ENCODE measurements at regions not wholly inside any gene's neighbourhood (a gene's known extent, or its start where the extent isn't known, plus 50 kb on each side); places are given as distances from the start of the nearest gene placed in this dataset.

GRCh38 chr14:101359221-101360053 lies 201.9 kb upstream of the DIO3 start:
- ATAC-seq (no peak), DNase-seq (ENCODE audit: low spot score in 2 of 2) (peak in 1 of 2 donors; percentile 40)
- H3K27ac Mint-ChIP-seq = no peak overlapping the region
- no peaks in the 10 kb centered on the region for H3K36me3 Mint-ChIP-seq
- H3K9me3 Mint-ChIP-seq = no peaks in the 10 kb centered on the region
- no peak overlapping the region for H3K4me3 Mint-ChIP-seq
- H3K4me1 Mint-ChIP-seq = peaks cover 21% of the 10 kb centered on the region

- Mint-ChIP-seq H3K36me3 (no peaks in the 10 kb centered on the region), H3K4me1 (peaks cover 21% of the 10 kb centered on the region), H3K4me3 (no peak overlapping the region), H3K27ac (no peak overlapping the region), H3K9me3 (no peaks in the 10 kb centered on the region)
- ATAC-seq = no peak
- peak in 1 of 2 donors; percentile 34 for DNase-seq (ENCODE audit: low spot score in 2 of 2)
Measured at GRCh38 chr14:101360054-101360911, 201.0 kb upstream of the DIO3 start.

GRCh38 chr14:101361044-101361443 lies 200.3 kb upstream of the DIO3 start:
- H3K4me3 Mint-ChIP-seq = no peak overlapping the region
- peaks cover 21% of the 10 kb centered on the region for H3K4me1 Mint-ChIP-seq
- H3K9me3 Mint-ChIP-seq = no peaks in the 10 kb centered on the region
- no peaks in the 10 kb centered on the region for H3K36me3 Mint-ChIP-seq
- DNase-seq (ENCODE audit: low spot score in 2 of 2) (peak in 1 of 2 donors; percentile 22), ATAC-seq (no peak)
- no peak overlapping the region for H3K27ac Mint-ChIP-seq

- no peaks in the 10 kb centered on the region for H3K9me3 Mint-ChIP-seq
- peaks cover 21% of the 10 kb centered on the region for H3K4me1 Mint-ChIP-seq
- H3K4me3 Mint-ChIP-seq = no peak overlapping the region
- peak in 1 of 2 donors; percentile 15 for DNase-seq (ENCODE audit: low spot score in 2 of 2)
- no peak overlapping the region for H3K27ac Mint-ChIP-seq
- H3K36me3 Mint-ChIP-seq = no peaks in the 10 kb centered on the region
- no peak for ATAC-seq
Measured at GRCh38 chr14:101361451-101362433, 199.6 kb upstream of the DIO3 start.

- H3K4me3 Mint-ChIP-seq = no peak overlapping the region
- DNase-seq (ENCODE audit: low spot score in 2 of 2) (peak in 1 of 2 donors; percentile 34), ATAC-seq (no peak)
- no peaks in the 10 kb centered on the region for H3K36me3 Mint-ChIP-seq
- peaks cover 21% of the 10 kb centered on the region for H3K4me1 Mint-ChIP-seq
- no peak overlapping the region for H3K27ac Mint-ChIP-seq
- H3K9me3 Mint-ChIP-seq = no peaks in the 10 kb centered on the region
Measured at GRCh38 chr14:101362529-101363260, 198.6 kb upstream of the DIO3 start.

- ATAC-seq (no peak), DNase-seq (ENCODE audit: low spot score in 2 of 2) (no peak)
- Mint-ChIP-seq H3K4me3 (no peak overlapping the region), H3K4me1 (peaks cover 21% of the 10 kb centered on the region), H3K27ac (no peak overlapping the region), H3K36me3 (no peaks in the 10 kb centered on the region), H3K9me3 (no peaks in the 10 kb centered on the region)
Measured at GRCh38 chr14:101363261-101363555, 198.1 kb upstream of the DIO3 start.

- Mint-ChIP-seq H3K36me3 (no peaks in the 10 kb centered on the region), H3K9me3 (no peaks in the 10 kb centered on the region), H3K4me1 (peaks cover 16% of the 10 kb centered on the region), H3K27ac (no peak overlapping the region), H3K4me3 (no peak overlapping the region)
- no peak for ATAC-seq
- DNase-seq (ENCODE audit: low spot score in 2 of 2) = peak in 1 of 2 donors; percentile 29
Measured at GRCh38 chr14:101363880-101364391, 197.4 kb upstream of the DIO3 start.

- no peak overlapping the region for H3K4me3 Mint-ChIP-seq
Measured at GRCh38 chr14:101364503-101365328, 196.6 kb upstream of the DIO3 start.

GRCh38 chr14:101365329-101366158 lies 195.8 kb upstream of the DIO3 start:
- Mint-ChIP-seq H3K27ac (no peak overlapping the region), H3K9me3 (no peaks in the 10 kb centered on the region), H3K4me1 (peaks cover 13% of the 10 kb centered on the region), H3K4me3 (no peak overlapping the region), H3K36me3 (no peaks in the 10 kb centered on the region)
- peak in 1 of 2 donors; percentile 33 for DNase-seq (ENCODE audit: low spot score in 2 of 2)
- no peak for ATAC-seq

More at GRCh38 chr14:101364503-101365328, 196.6 kb upstream of the DIO3 start:
- H3K9me3 Mint-ChIP-seq = no peaks in the 10 kb centered on the region
- DNase-seq (ENCODE audit: low spot score in 2 of 2) (peak in 1 of 2 donors; percentile 34), ATAC-seq (no peak)
- H3K36me3 Mint-ChIP-seq = no peaks in the 10 kb centered on the region
- peaks cover 13% of the 10 kb centered on the region for H3K4me1 Mint-ChIP-seq
- no peak overlapping the region for H3K27ac Mint-ChIP-seq

- Mint-ChIP-seq H3K4me1 (peaks cover 13% of the 10 kb centered on the region), H3K36me3 (peaks cover 5% of the 10 kb centered on the region), H3K4me3 (no peak overlapping the region), H3K27ac (no peak overlapping the region), H3K9me3 (no peaks in the 10 kb centered on the region)
- ATAC-seq (no peak), DNase-seq (ENCODE audit: low spot score in 2 of 2) (peak in 1 of 2 donors; percentile 37)
Measured at GRCh38 chr14:101367421-101368261, 193.7 kb upstream of the DIO3 start.

GRCh38 chr14:101368629-101369028 lies 192.7 kb upstream of the DIO3 start:
- H3K4me3 Mint-ChIP-seq = no peak overlapping the region
- peaks cover 5% of the 10 kb centered on the region for H3K36me3 Mint-ChIP-seq
- peaks cover 5% of the 10 kb centered on the region for H3K4me1 Mint-ChIP-seq
- ATAC-seq = no peak
- H3K9me3 Mint-ChIP-seq = no peaks in the 10 kb centered on the region
- peak in 1 of 2 donors; percentile 18 for DNase-seq (ENCODE audit: low spot score in 2 of 2)
- no peak overlapping the region for H3K27ac Mint-ChIP-seq

GRCh38 chr14:101369194-101369915 lies 191.9 kb upstream of the DIO3 start:
- no peak for DNase-seq (ENCODE audit: low spot score in 2 of 2)
- H3K4me3 Mint-ChIP-seq = no peak overlapping the region
- no peaks in the 10 kb centered on the region for H3K9me3 Mint-ChIP-seq
- H3K27ac Mint-ChIP-seq = no peak overlapping the region
- peaks cover 5% of the 10 kb centered on the region for H3K36me3 Mint-ChIP-seq
- ATAC-seq = no peak
- H3K4me1 Mint-ChIP-seq = no peaks in the 10 kb centered on the region

Data from stimulated activated effector memory CD8-positive, alpha-beta T cell treated with anti-CD3 and anti-CD28 coated beads, Interleukin-12 subunit alpha, Interleukin-12 subunit beta, amount 100 ng/mL, for 72 hours (primary cell).